IMR-90 (cell line): ENCODE measurements at regions not wholly inside any gene's neighbourhood (a gene's known extent, or its start where the extent isn't known, plus 50 kb on each side); places are given as distances from the start of the nearest gene placed in this dataset.

Experiments
- ATAC-seq: fragments of 200-7000 bp; cut with Tn5 transposase; 2 replicates; pipeline ENCODE4 v1.9.1; 2020; ENCODE audit warnings: low read depth, mild to moderate bottlenecking, moderate library complexity
- BruUV-seq: library from RNA; stranded (reverse); fragments of 400-500 nt; replicated peaks from 2 replicates; lab custom pipeline; 2021; lab: Mats Ljungman, UMichigan
- CTCF ChIA-PET: fragments of 300-600 bp; formaldehyde crosslinking; extraction: SDS; loops from one replicate; lab custom pipeline; 2021; ENCODE audit warnings: antibody characterized with exemption; lab: Yijun Ruan, JAX
- POLR2A ChIA-PET: fragments of 300-600 bp; sonication (Branson Sonifier 250); formaldehyde crosslinking; loops from one replicate; lab custom pipeline; 2022; ENCODE audit warnings: antibody characterized with exemption; ENCODE audit not compliant: unreplicated experiment; lab: Charles Lee
- DNase-seq: peaks from one replicate; pipeline ENCODE4 v3.0.0; 2013
- H2AFZ ChIP-seq: replicated peaks from 2 replicates; pipeline ENCODE3; 2013; ENCODE audit warnings: low read length, mild to moderate bottlenecking; ENCODE audit not compliant: poor library complexity
- H2AK5ac ChIP-seq: 2 replicates; pipeline ENCODE4 v1.6.1; 2013; ENCODE audit warnings: low read depth, low read length, inconsistent platforms
- H2AK9ac ChIP-seq: replicated peaks from 2 replicates; pipeline ENCODE3; 2013; ENCODE audit warnings: mild to moderate bottlenecking, low read depth, low read length, moderate library complexity; ENCODE audit not compliant: poor library complexity
- H2BK120ac ChIP-seq: 2 replicates; pipeline ENCODE4 v1.6.1; 2013; ENCODE audit warnings: low read depth, low read length, inconsistent platforms
- H2BK15ac ChIP-seq: 3 replicates; pipeline ENCODE4 v1.6.1; 2013; ENCODE audit warnings: low read depth, low read length, inconsistent platforms
- H2BK20ac ChIP-seq: 2 replicates; pipeline ENCODE4 v1.6.1; 2013; ENCODE audit warnings: low read depth, mild to moderate bottlenecking, inconsistent platforms, low read length, moderate library complexity
- H2BK5ac ChIP-seq: 2 replicates; pipeline ENCODE4 v1.6.1; 2013; ENCODE audit warnings: mild to moderate bottlenecking, low read depth, low read length, inconsistent platforms; ENCODE audit not compliant: poor library complexity, severe bottlenecking
- H3K14ac ChIP-seq: replicated peaks from 2 replicates; pipeline ENCODE4 v1.6.1; 2013; ENCODE audit warnings: low read depth, low read length, inconsistent platforms
- H3K18ac ChIP-seq: 2 replicates; pipeline ENCODE4 v1.6.1; 2013; ENCODE audit warnings: low read depth, low read length, control low read depth
- H3K23ac ChIP-seq: 2 replicates; pipeline ENCODE4 v1.6.1; 2013; ENCODE audit warnings: low read depth, low read length, inconsistent platforms
- H3K27ac ChIP-seq: 2 replicates; pipeline ENCODE4 v1.5.1; 2013; ENCODE audit warnings: mild to moderate bottlenecking, control low read depth, low read length; ENCODE audit not compliant: insufficient read depth
- H3K27me3 ChIP-seq: 2 replicates; pipeline ENCODE4 v1.6.1; 2013; ENCODE audit warnings: low read length; ENCODE audit not compliant: control insufficient read depth, insufficient read depth
- H3K36me3 ChIP-seq: 2 replicates; pipeline ENCODE4 v1.6.1; 2013; ENCODE audit warnings: low read length, mixed read lengths; ENCODE audit not compliant: control insufficient read depth, insufficient read depth
- H3K4ac ChIP-seq: 2 replicates; pipeline ENCODE4 v1.6.1; 2013; ENCODE audit warnings: low read depth, low read length, inconsistent platforms
- H3K4me1 ChIP-seq: 2 replicates; pipeline ENCODE4 v1.6.1; 2013; ENCODE audit warnings: low read length, mixed read lengths; ENCODE audit not compliant: control insufficient read depth, insufficient read depth
- H3K4me2 ChIP-seq: 2 replicates; pipeline ENCODE4 v1.6.1; 2013; ENCODE audit warnings: low read depth, mild to moderate bottlenecking, control low read depth, low read length, moderate library complexity
- H3K4me3 ChIP-seq: 2 replicates; pipeline ENCODE4 v1.5.1; 2013; ENCODE audit warnings: low read depth, mild to moderate bottlenecking, control low read depth, low read length, moderate library complexity; ENCODE audit not compliant: insufficient read depth
- H3K56ac ChIP-seq: 2 replicates; pipeline ENCODE4 v1.6.1; 2013; ENCODE audit warnings: low read length, inconsistent platforms; ENCODE audit not compliant: insufficient read depth; ENCODE audit errors: extremely low read depth
- H3K79me1 ChIP-seq, 2 experiments: 2 replicates each; pipeline ENCODE4 v1.6.1; 2013; ENCODE audit warnings: low read length in 2 of 2, inconsistent platforms in 1 of 2, low read depth in 1 of 2
- H3K9ac ChIP-seq: 2 replicates; pipeline ENCODE4 v1.6.1; 2013; ENCODE audit warnings: low read depth, low read length, control low read depth
- H3K9me1 ChIP-seq: 2 replicates; pipeline ENCODE4 v1.6.1; 2013; ENCODE audit warnings: low read length, inconsistent platforms; ENCODE audit not compliant: insufficient read depth
- H3K9me3 ChIP-seq: 2 replicates; pipeline ENCODE4 v1.6.1; 2013; ENCODE audit warnings: low read length; ENCODE audit not compliant: control insufficient read depth, insufficient read depth
- H4K20me1 ChIP-seq: 2 replicates; pipeline ENCODE4 v1.6.1; 2013; ENCODE audit warnings: low read length, inconsistent platforms; ENCODE audit not compliant: insufficient read depth
- H4K5ac ChIP-seq: 2 replicates; pipeline ENCODE4 v1.6.1; 2013; ENCODE audit warnings: mild to moderate bottlenecking, low read depth, low read length, control low read depth
- H4K8ac ChIP-seq, 2 experiments: 2 replicates each; pipeline ENCODE4 v1.6.1; 2013; ENCODE audit warnings: low read depth in 2 of 2, low read length in 2 of 2, control low read depth in 1 of 2, inconsistent platforms in 1 of 2
- H4K91ac ChIP-seq: 2 replicates; pipeline ENCODE4 v1.6.1; 2013; ENCODE audit warnings: low read depth, low read length, inconsistent platforms; ENCODE audit not compliant: insufficient read depth
- BHLHE40 ChIP-seq: fragments of 150-350 bp; IDR thresholded peaks from 2 replicates; pipeline ENCODE4 v1.6.1; 2016; ENCODE audit warnings: mild to moderate bottlenecking, low read depth, low read length
- CEBPB ChIP-seq: IDR thresholded peaks from 2 replicates; pipeline ENCODE4 v1.6.1; 2012; ENCODE audit warnings: low read depth, low read length, improper control_type of control experiment
- CHD1 ChIP-seq: IDR thresholded peaks from 2 replicates; pipeline ENCODE4 v1.6.1; 2012; ENCODE audit warnings: low read depth, low read length, improper control_type of control experiment
- MAFK ChIP-seq: IDR thresholded peaks from 2 replicates; pipeline ENCODE4 v1.6.1; 2012; ENCODE audit warnings: low read depth, low read length, improper control_type of control experiment
- MAZ ChIP-seq: IDR thresholded peaks from 2 replicates; pipeline ENCODE4 v1.6.1; 2012; ENCODE audit warnings: low read depth, mild to moderate bottlenecking, low read length, improper control_type of control experiment, moderate library complexity, borderline replicate concordance
- MXI1 ChIP-seq: IDR thresholded peaks from 2 replicates; pipeline ENCODE4 v1.6.1; 2012; ENCODE audit warnings: low read depth, mild to moderate bottlenecking, low read length, moderate library complexity, borderline replicate concordance
- NFE2L2 ChIP-seq: fragments of 150-350 bp; IDR thresholded peaks from 2 replicates; pipeline ENCODE4 v1.6.1; 2016; ENCODE audit warnings: low read depth, mild to moderate bottlenecking, low read length
- POLR2A ChIP-seq: IDR thresholded peaks from 2 replicates; pipeline ENCODE4 v1.6.1; 2012; ENCODE audit warnings: mild to moderate bottlenecking, low read depth, low read length
- RAD21 ChIP-seq: IDR thresholded peaks from 2 replicates; pipeline ENCODE4 v1.6.1; 2012; ENCODE audit warnings: low read length, improper control_type of control experiment
- RCOR1 ChIP-seq: IDR thresholded peaks from 2 replicates; pipeline ENCODE4 v1.6.1; 2012; ENCODE audit warnings: mild to moderate bottlenecking, low read length, improper control_type of control experiment; ENCODE audit not compliant: insufficient replicate concordance
- RFX5 ChIP-seq: IDR thresholded peaks from 2 replicates; pipeline ENCODE4 v1.8.0; 2012; ENCODE audit warnings: low read depth, mild to moderate bottlenecking, low read length, moderate library complexity
- SMC3 ChIP-seq: fragments of 150-350 bp; IDR thresholded peaks from 2 replicates; pipeline ENCODE4 v1.6.1; 2016; ENCODE audit warnings: low read depth, mild to moderate bottlenecking, antibody characterized with exemption, low read length, moderate library complexity
- WGBS, 2 experiments: methylation state at CpG; one replicate each; pipeline versions ENCODE4 v1.1.5 to v1.1.7; 2013; ENCODE audit warnings: missing lambda C conversion rate in 2 of 2; ENCODE audit not compliant: insufficient read length in 1 of 2; ENCODE audit errors: extremely low coverage in 2 of 2; 5-methylcytosine and 5-hydroxymethylcytosine counted together
- dilution Hi-C: fragments of 300-500 bp; cut with HindIII; formaldehyde crosslinking; loops from one replicate; pipeline ENCODE4 v1.14.3; 2018; ENCODE audit warnings: low sequenced_read_pairs; ENCODE audit not compliant: unreplicated experiment
- in situ Hi-C: fragments of 300-500 bp; cut with MboI; formaldehyde crosslinking; loops from 3 replicates; pipeline ENCODE4 v1.14.3; 2019; ENCODE audit warnings: low sequenced_read_pairs, inconsistent platforms, mixed read lengths
- intact Hi-C: fragments of 100-400 bp; cut with micrococcal nuclease; formaldehyde crosslinking; loops from 2 replicates; pipeline ENCODE4 v1.10.0; 2022
- TF ChIP-seq, protein P1 (sequence below): fragments of 150-350 bp; IDR thresholded peaks from 2 replicates; pipeline ENCODE4 v1.6.1; 2016; ENCODE audit warnings: low read depth, mild to moderate bottlenecking, low read length, moderate library complexity, borderline replicate concordance
- TF ChIP-seq, protein P2 (sequence below): conservative IDR thresholded peaks from 2 replicates; pipeline ENCODE4 v1.5.1; 2012; ENCODE audit warnings: mild to moderate bottlenecking, low read depth, low read length, improper control_type of control experiment

DNA sequence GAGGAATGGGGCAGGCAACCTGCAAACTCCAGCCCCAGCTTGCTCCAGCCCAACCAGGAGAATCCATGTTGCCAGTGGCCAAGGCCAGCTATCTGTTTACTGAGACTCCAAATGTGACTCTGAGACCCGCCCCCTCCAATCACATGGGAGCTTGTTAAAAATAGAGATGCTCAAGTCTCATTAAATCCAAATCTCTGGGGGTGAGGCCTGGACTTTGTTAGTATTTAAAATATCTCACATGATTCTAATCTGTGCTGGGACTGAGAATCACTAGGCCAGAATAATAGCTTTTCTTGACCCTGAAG is 224.2 kb upstream of the TBL1XR1 start:
- TF ChIP-seq RFX5 (no peak), SMC3 (no peak), NFE2L2 (no peak), RAD21 (no peak), RCOR1 (no peak), BHLHE40 (no peak), MXI1 (no peak), POLR2A (no peak), CHD1 (no peak), MAZ (no peak), CEBPB (no peak), MAFK (no peak)
- TF ChIP-seq, protein P1, sequence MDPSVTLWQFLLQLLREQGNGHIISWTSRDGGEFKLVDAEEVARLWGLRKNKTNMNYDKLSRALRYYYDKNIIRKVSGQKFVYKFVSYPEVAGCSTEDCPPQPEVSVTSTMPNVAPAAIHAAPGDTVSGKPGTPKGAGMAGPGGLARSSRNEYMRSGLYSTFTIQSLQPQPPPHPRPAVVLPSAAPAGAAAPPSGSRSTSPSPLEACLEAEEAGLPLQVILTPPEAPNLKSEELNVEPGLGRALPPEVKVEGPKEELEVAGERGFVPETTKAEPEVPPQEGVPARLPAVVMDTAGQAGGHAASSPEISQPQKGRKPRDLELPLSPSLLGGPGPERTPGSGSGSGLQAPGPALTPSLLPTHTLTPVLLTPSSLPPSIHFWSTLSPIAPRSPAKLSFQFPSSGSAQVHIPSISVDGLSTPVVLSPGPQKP = no peak
- TF ChIP-seq, protein P2, sequence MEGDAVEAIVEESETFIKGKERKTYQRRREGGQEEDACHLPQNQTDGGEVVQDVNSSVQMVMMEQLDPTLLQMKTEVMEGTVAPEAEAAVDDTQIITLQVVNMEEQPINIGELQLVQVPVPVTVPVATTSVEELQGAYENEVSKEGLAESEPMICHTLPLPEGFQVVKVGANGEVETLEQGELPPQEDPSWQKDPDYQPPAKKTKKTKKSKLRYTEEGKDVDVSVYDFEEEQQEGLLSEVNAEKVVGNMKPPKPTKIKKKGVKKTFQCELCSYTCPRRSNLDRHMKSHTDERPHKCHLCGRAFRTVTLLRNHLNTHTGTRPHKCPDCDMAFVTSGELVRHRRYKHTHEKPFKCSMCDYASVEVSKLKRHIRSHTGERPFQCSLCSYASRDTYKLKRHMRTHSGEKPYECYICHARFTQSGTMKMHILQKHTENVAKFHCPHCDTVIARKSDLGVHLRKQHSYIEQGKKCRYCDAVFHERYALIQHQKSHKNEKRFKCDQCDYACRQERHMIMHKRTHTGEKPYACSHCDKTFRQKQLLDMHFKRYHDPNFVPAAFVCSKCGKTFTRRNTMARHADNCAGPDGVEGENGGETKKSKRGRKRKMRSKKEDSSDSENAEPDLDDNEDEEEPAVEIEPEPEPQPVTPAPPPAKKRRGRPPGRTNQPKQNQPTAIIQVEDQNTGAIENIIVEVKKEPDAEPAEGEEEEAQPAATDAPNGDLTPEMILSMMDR = no peak
- intact Hi-C loops = no loop called here
- CTCF ChIA-PET = interaction anchor here (0.6 to 1.5 kb wide), 2 partner anchors 10 to 13 kb away, joined by 4 to 5 read pairs; no protein-coding TSS in a partner anchor

More for the DNA sequence above, 224.2 kb upstream of the TBL1XR1 start:
- Histone ChIP-seq H3K9me3 (no peaks in the 10 kb centered on the region), H4K20me1 (no peaks in the 10 kb centered on the region), H4K91ac (no peak overlapping the region), H3K18ac (no peak overlapping the region), H2BK5ac (no peak overlapping the region), H3K4me3 (no peak overlapping the region), H2AFZ (no peak overlapping the region), H3K56ac (no peak overlapping the region), H3K4ac (no peak overlapping the region), H2BK15ac (no peak overlapping the region), H2AK5ac (no peak overlapping the region), H3K79me1 (no peaks in the 10 kb centered on the region), H4K5ac (no peak overlapping the region), H3K9ac (no peak overlapping the region), H3K9me1 (peaks cover 3% of the 10 kb centered on the region; the same call in 1 of the 2 replicates), H3K23ac (no peak overlapping the region), H2AK9ac (no peak overlapping the region), H2BK120ac (no peak overlapping the region), H3K4me2 (no peak overlapping the region), H3K4me1 (peaks cover 3% of the 10 kb centered on the region), H3K27ac (no peak overlapping the region), H3K36me3 (no peaks in the 10 kb centered on the region), H2BK20ac (no peak overlapping the region), H3K27me3 (no peaks in the 10 kb centered on the region), H4K8ac (no peak overlapping the region), H3K14ac (no peak overlapping the region)
- no TSS peak for BruUV-seq
- ATAC-seq (no peak), DNase-seq (no peak)
- in situ Hi-C loops = no loop called here
- WGBS, 2 experiments = no CpG with 5 or more reads among the region's 1 CpG
- POLR2A ChIA-PET = no interaction called here
- dilution Hi-C loops = no loop called here
